NCI-H1048 (cell line): ENCODE measurements at regions not wholly inside any gene's neighbourhood (a gene's known extent, or its start where the extent isn't known, plus 50 kb on each side); places are given as distances from the start of the nearest gene placed in this dataset.
"Not testable (repeated sequence)": the region's sequence is repeated elsewhere in the genome, so short reads cannot be mapped to it uniquely, and the experiment has no call there.

Experiments used
- DNase-seq: peaks from one replicate; lab custom pipeline; 2025; lab: John Stamatoyannopoulos, UW

DNA sequence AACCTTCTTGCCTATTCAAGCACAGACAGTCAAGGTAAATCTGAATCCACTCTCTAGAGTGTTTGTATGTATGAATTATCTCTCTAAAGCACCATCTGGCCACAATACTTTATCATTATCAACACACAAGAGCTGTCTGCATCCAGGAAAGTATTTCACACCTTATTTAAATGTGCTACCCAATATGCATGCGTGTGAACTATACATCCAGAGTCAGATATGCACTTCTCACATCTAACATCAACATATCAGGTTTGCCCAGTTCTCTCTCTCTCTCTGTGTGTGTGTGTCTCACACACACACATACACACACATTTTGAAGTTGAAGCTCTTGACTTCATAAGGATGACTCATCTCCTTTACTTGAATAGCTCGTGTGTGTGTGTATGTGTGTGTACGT is 697.5 kb upstream of the PCDH20 start:
- DNase-seq: no peak

DNA sequence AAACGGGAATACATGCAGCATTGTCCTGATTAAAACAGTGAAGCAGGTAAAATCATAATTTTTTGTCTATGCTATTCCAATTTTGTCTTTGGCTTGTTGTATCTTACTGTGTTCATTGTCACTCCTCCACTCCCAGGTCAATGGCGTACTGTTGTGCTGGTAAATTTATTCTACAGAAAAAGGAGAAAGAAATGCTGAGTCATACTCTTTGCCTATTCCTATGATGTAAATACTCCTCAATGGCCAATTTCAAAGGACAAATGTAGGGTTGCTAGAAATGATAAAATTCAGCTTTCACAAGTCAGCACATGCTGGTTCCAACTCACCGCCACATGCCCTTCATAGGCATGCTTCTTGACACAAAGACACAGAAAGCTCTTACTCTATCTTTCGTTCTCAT is 694.4 kb upstream of the PCDH20 start:
- no peak for DNase-seq

GRCh38 chr13:62104136-62104535 is 688.5 kb upstream of the PCDH20 start:
- not testable (repeated sequence) for DNase-seq

GRCh38 chr13:62096652-62097051 is 681.0 kb upstream of the PCDH20 start:
- DNase-seq: no peak

GRCh38 chr13:62094932-62095331 is 679.3 kb upstream of the PCDH20 start:
- DNase-seq: no peak

DNA sequence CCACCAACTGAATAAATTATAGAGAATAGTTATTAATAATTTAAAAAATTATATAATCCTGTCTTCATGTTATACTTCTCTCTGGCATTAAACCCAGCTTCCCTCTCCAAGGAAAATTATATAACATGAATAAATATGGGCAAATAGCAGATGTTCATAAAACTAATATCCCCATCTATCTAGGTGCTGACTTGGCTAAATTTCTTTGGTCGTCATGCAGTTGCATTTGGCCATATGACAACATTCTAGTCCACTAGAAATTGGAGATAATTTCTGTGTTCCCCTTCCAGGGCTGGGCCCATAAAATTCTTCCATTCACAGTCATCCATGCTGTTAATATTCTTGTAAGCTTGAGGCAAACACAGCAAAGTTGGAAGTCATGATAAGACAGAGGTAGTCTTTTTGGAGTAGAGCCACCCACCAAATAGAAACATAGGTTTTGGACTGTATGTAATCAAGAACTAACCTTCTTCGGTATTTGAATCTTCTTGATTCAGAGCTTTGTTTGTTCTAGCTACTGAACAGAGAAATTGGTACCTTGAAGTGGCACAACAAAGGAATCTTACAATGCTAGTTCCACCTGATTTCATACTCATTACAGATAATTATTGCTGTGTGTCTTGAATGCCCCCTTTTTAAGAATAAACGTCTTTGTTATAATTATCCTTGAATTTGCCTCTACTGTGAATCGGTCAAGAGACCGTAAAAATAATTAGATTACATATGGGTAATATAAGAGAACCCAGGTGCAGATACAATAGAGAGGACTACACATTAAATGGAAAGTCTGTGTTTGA is 678.5 kb upstream of the PCDH20 start:
- DNase-seq: no peak

GRCh38 chr13:62092949-62093348 is 677.3 kb upstream of the PCDH20 start:
- DNase-seq: no peak

DNA sequence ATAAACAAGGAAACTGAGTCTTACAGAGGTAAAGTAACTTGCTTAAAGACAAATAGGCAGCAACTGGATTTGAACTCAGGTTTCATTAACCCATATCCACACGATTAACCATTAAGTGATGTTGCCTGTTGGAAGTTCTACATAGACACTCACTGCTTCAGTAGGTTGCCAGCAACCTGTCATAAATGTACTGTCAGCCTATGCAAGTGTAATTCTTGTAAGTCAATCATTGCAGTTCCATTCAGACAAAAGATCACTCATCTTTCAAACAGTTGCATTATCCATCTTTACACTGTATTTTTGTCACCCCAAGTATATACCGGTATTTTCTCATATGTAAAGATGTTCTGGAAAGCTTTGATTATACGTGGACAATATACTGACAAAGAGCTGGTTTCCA is 676.9 kb upstream of the PCDH20 start:
- no peak for DNase-seq

GRCh38 chr13:62088165-62088564 is 672.5 kb upstream of the PCDH20 start:
- no peak for DNase-seq

DNA sequence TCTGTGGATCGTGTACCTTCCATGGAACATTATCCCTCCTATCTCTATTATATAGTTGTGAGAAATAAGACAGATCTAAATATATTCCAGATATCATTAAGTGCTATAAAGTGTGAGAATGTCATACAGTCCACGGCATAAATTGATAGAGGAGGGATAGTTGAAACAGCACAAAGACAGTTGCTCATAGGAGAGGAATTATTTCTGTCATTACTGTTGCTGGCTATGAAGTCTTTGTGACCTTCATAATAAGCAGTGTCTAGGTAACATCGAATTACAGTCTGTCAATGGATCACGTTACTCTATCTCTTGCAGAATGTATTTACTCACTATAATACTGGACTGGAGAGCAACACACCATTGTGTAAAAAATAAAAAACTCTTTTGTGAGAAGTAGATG is 671.5 kb upstream of the PCDH20 start:
- no peak for DNase-seq

DNA sequence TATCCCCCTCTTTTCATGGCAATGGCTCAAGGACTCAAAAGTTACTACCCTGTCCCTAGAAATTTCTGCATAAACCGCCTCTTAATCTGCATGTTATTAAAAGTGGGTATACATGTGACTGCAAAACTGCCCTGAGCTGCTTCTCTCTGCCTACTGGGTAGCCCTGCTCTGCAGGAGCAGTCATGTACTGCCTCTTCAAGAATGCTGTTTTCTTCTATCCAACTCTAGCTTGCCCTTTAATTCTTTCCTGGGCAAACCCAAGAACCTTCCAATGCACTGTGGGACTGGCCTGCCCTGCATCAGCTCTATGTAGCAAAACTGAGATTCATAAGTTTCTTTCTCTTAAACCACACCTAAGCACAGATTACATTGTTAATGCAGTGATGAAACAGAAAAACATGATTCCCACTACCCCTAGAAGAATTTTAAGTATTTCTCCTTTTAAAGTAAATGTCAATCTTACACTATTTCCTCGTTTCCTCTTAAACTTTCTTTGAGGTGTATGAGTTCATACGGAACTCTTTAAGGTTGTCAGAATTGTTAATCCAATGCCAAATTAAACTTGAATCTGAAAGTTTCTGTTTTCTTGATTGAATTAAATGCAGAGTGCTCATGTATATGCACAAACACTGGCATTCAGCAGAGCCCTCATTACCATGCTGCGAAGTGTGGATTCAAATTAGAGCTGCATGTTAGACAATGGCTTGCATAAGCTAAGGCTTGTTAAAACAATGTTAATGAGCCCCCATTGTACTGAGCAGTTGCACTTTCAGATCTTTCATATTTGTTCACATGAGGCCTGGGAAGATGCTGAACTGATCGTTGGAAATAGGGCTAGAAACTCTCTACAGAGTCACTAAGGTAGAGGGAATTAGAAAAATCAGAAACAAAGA is 669.9 kb upstream of the PCDH20 start:
- no peak for DNase-seq

DNA sequence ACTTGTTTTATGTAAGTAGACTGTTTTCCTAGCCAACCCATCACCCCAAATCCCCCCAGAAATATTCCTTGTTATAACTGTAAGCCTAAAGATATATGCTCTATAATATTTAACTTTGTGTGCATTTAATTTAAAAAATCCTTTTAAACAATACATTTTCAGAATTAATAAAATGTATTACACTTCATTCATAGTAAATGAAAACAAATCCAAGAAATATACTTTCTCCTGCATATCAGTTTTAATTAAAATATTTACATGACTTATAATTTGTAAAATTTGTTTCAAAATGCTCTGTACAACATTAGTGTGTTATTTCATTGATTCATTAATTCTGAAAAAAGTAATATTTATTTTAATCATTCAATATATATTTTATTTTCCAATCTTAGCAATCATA is 669.1 kb upstream of the PCDH20 start:
- DNase-seq: no peak

- no peak for DNase-seq
These were observed 652.2 kb upstream of the PCDH20 start for GRCh38 chr13:62067821-62068220.

- no peak for DNase-seq
These were observed 649.4 kb upstream of the PCDH20 start for GRCh38 chr13:62065016-62065415.

GRCh38 chr13:62061751-62062150 is 646.1 kb upstream of the PCDH20 start:
- DNase-seq: no peak

DNA sequence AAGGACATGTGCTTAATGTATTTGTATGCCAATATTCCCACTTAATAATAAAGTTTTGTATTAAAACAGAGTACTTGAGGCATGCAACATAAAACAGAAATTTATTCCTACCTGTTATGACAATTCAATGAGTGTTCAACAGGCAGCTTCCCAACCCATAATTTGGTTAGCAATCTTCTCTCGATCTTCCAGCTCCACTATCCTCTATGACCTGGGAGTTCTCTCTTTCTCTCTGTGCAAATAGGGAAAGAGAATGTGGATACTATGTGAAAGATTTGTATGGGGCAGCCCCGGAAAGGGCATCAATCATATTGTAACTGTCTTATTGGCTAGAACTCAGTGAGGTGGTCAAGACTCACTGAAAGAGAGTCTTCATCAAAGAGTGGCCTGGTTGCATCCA is 644.9 kb upstream of the PCDH20 start:
- no peak for DNase-seq

DNA sequence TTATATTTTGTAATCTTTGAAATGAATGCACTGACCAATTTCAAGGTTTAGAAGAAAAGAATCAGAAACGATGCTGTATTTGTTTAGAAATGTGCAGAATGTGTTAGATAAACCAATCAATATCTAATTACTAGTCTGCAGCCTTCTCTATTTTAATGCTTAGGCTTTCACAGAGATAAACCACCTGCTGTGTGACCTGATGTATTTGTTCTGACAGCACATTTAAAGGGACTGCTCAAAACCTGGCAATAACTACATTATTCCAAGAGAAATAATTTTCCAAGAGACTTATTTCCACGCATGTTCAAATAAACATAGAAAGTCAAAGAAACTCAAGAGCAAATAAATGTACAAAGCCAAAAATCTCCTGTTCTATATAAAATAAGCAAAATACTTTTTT is 641.6 kb upstream of the PCDH20 start:
- DNase-seq: no peak

DNA sequence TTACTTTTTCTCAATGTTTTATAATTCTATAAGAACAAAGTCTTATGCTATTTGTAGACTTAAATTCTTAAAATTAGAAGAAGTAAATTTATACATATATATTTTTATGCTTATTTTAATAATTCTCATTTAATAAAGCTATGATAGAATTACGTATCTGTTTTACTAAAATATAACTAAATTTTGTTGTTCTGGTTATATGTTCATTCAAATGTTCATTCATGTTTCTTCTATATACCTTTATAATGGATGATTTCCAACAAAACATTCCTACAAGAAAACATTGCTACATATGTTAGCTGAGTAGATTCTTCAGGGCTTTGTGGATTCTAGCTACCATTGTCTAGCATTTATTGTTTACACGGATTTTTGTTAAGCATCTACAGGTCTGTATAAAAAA is 634.3 kb upstream of the PCDH20 start:
- DNase-seq: no peak

DNA sequence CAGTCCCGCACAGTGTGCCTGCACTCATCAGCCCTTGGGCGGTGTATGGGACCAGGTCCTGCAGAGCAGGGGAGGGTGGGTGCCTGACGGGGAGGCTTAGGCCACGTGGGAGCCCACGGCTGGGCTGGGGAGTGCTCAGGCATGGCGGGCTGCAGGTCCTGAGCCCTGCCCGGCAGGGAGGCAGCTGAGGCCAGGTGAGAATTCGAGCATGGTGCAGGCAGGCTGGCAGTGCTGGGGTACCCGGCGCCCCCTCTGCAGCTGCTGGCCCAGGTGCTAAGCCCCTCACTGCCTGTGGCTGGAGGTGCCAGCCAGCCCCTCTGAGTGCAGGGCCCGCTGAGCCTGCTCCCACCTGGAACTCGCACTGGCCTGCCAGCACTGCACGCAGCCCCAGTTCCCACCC is 630.9 kb upstream of the PCDH20 start:
- no peak for DNase-seq

DNA sequence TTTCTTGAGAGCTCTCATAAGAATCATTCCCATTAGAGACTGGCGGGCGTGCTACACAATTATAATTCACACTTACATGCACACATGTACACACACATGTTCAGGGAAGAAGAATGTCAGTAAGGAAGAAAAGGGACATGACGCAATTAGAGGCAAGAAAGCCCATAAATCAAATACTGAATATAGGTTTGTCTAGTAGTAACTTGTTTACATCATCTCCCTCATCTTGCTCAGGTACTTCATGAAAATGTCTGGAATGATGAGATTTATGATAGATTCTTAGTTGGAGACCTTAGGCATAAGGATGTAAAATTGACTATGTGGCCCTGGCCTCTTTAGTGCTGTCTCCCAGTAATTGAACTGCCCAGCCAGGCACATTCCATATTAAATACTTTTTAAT is 628.0 kb upstream of the PCDH20 start:
- DNase-seq: no peak

DNA sequence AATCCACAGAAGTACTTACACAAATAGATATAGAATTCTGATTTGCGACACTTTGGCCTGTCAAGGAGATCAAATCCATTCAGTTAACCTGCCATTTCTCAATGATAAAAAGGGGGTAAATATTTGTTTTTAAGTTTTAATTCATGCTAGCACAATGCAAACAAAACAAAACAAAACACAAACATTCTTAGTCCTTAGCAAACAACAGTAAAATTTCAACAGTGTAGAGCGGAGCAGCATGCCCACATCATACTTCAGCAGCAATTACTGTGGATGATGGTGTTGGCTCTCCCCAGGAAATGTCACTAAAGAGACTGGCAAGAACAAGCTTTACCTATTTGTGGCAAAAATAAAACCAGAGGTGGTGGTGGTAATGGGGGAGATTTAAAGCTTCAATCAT is 625.2 kb upstream of the PCDH20 start:
- DNase-seq: no peak

GRCh38 chr13:62040078-62040477 is 624.4 kb upstream of the PCDH20 start:
- DNase-seq: no peak

GRCh38 chr13:62038214-62038613 is 622.6 kb upstream of the PCDH20 start:
- no peak for DNase-seq
